GM19240 (cell line): ENCODE measurements at regions not wholly inside any gene's neighbourhood (a gene's known extent, or its start where the extent isn't known, plus 50 kb on each side); places are given as distances from the start of the nearest gene placed in this dataset.

ENCODE experiments used
- DNase-seq: peaks from one replicate; pipeline ENCODE4 v3.0.0; 2011; ENCODE audit warnings: low spot score; ENCODE audit not compliant: insufficient read length

DNA sequence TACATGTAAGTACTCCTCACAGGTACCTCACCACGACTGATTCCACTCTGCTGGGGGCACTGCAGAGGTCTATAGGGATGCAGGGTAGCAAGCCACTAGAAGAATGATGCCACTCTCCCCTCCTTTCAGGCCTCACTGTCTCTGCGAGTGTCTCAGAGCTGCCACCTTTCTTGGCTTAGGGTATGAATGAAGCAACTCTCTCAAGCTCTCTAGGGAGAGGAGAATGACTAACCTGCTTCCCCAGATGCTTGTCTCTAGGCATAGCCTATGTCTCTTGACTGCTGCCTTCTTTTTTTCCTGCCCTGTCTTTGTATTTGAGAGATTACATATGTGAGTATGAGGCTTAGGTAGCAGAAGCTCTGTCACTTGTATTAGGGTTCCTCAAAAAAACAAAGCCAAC, 566.5 kb upstream of the ATP2B1 start:
- no peak for DNase-seq

DNA sequence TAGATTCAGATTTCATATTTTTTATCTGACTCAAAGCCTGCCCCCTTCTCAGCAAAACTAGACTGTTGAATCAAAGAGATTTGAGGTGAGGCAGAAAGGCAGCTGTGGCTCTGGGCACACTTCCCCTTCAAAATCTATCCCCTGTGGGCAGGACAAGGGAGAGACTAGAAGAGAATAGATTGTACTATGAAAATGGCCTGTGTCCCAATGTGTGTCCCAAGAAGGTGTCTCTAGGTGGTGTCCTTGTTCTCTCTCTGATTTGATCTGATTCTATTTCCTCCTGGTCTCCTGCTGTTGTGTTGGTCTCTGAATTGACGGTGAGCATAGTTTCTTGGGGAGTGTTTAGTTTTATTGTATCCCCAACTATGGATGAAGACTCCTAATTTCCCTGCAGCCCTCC, 565.8 kb upstream of the ATP2B1 start:
- no peak for DNase-seq

DNA sequence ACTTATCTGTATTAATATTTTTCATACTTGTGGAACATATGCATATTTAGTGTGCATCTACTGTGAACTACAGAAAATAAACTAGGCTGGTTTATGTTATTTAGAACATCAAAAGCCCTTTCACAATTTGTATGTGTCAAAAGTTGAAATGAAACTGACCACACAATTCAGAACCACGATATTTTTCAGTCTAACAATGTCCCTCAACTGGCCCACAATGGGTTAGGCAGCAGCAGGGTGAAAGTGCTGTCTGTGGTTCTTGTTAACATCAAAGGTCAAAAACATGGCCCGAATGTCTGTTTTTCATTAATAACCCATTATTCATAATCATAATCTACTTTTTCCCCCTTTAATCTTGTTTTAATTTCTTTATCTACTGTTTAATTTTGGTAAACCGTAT, 559.9 kb upstream of the ATP2B1 start:
- DNase-seq = no peak

DNA sequence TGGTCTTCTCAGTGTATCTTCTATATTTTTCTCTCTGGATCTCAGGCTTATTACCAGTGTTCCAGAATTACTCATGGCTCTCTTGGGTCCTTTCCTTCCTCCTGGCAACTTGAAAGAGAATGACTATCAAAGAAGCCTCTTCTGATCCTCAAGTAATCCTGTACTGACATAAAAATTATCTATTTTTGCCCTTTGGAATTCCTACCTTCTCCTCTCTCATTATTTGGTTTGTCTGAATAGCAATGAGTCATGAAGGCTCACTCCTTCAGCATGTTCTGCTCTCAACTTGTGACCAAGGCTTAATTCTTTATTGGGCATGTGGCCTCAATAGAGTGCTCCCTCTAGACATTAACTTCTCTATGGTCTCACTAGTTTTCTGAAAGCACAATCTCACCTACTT, 553.6 kb upstream of the ATP2B1 start:
- DNase-seq = no peak

DNA sequence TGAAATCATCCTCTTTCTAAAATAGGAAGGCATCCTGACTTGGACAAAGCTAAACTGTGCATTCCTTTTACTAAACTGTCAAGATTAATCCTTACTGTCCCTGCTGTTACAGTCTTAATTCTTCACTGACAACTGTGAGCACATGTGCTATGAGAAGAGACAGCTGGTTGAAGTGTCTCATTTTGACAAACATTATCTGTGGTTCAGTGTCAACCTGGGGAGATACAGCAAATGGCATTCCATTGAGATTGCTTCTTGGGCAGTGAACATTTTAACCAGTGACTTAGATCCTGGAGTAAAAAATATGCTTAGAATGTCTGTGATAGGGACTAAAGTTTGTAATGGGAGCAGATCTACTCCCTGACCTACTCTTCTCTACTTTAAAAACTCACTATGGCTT, 552.6 kb upstream of the ATP2B1 start:
- no peak for DNase-seq

DNA sequence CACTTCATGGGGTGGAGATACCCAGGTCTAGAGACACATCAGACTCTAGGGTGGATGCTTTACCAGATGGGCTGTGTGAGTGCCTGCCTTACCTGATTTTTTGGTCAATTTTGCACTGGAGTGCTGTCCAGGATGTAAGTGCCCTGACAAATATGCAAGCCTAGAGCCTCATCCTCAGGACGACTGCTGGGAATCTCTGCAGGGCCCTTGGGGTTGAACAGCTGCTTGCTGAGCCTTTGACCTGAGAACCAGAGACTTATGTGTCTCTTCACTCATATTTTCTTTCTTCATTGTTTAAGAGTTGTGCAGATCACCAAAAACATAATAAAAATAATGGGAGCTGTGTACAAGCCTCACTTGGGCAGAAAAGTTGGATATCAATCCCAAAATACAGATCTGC, 551.5 kb upstream of the ATP2B1 start:
- DNase-seq = no peak

DNA sequence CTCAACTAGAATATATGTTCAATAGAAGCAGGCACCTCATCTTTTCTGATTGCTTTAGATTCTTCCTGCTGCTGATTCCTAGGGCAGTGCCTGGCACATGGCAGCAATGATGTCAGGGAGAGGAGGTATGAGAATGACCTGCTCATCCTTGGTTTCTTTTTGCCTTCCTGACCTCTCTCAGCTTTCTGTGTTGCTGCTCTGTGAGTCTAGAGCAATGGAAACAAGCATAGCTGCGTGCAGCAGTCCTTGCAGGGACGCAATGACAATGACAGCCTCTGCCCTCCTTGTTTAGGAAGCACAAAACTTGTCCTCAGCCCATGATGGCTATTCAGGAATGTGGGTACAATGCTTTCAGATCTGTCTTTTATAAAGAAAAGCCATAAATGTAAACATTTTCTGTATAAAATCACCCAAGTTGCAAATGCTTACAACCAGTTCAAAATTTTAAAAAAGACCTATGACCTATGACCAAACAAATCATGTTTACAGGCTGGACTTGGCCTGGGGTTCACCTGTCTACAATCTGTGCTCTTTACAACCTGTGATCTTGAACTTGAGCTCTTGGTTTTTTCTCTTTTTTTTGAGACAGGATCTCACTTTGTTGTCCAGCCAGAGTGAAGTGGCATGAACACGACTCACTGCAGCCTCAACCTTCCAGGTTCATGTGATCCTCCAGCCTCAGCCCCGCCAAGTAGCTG, 549.4 kb upstream of the ATP2B1 start:
- DNase-seq = no peak

DNA sequence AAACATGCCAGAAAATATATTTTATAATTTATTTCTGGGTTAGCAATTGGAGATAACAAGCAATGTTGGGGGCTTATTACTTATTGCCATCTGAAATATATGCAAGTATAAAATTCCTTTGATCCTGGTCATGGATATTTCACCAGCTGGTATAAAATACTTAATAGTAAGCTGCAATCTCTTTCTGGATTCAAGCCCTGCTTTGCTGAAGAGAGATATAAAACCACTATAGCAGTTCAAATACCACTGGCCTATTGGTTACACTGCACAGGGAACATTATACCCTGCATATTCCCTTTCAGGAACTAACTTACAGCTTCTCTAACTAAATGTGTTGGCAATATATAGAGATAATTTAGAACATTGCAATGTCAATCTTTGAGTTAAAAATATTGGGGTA, 546.2 kb upstream of the ATP2B1 start:
- no peak for DNase-seq

DNA sequence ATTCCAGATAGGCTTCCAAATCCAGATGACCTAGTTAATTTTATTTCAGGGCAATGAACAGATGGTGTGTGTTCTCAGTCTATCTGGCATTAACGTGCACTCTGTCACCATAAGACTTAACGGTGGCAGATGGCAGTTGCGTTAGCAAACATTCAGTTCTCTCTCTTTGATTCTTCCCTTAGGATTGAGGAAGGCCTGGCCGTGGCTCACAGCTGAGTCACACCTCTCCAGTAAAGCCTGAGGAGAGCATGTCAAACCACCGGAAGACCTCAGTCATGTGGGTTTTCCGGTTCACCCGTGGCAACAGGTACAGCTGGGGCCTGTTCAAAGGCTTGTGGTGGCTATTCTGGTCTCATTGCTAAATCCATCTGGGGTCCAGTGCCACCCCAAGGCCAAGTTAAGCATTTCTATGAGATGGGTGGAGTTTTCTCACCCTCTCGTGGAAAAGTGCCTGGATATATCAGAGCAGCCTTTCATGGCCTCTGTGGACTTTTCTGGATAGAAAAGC, 545.1 kb upstream of the ATP2B1 start:
- DNase-seq = peak; percentile 69

DNA sequence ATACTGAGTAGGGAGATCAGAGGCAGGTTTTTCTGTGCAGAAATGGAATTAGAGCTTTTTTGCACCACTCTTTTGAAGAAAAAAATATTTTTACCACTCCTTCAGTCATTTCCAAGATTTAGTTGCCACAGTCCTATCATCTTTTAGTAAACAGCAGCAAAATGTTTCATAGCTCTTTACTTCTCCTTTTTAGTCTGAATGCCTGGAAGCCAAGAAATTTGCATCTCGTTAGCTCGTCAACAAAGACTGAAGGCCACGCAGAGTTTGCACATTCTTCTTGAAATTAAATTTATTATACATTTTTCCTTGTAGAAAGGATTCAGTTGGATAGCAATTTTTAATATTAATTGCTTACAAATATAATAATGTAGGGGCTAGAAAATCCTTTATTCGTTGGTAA, 544.5 kb upstream of the ATP2B1 start:
- no peak for DNase-seq

DNA sequence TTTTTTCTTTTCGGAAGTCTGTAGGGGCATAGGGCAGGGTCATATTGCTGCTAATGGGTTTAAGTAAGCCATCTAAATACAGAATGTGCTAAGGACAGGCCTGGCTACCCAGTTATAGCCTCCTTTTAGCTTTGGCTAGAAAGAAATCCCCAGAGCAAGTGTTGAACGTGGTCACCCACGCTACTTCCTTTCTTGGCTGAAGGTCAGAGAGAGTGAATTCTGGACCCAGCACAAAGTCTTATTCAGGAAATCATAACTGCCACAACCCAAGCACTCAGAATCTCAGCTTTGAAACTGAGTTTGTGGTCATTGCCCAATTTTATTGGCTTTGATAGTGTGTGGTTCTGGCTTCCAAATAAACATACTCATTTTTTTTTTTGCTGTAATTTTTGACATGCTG, 542.1 kb upstream of the ATP2B1 start:
- DNase-seq = no peak

DNA sequence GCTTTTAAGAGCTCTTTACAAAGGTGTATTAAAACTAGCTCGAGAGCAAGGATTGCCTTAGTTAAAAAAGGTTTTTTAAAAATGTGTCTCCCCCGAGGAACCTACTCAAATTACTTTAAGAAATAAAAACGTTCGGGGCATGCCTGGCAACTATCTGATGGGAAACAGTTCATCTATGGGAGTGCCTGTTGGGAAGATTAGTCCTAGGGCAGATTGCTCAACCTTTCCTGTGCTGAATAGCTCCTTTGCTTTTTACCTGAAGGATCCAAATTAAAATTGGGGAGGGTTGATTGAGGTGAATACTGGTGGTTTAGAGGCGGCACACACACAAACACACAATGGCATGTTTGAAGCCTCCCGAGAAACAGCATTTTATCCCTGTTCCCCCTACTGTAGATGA, 541.4 kb upstream of the ATP2B1 start:
- DNase-seq = no peak

DNA sequence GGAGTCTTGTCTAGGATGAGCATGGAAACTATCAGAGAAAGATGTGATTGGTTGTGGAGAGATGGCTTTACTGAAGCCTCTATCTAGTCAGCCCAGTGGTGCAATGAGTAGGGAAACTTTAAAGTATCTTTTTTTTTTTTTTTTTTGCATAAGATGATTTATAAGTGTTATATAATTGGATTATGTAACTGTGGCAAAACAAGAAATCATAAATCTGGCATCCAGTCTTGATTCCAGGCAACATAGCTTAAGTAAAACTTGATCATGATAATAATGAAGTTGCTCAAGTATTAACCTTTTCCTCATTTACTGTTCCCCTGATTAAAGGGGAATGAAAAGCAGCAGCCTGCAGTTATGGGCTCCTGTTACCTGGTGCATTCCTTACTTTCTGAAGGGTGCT, 538.0 kb upstream of the ATP2B1 start:
- no peak for DNase-seq

DNA sequence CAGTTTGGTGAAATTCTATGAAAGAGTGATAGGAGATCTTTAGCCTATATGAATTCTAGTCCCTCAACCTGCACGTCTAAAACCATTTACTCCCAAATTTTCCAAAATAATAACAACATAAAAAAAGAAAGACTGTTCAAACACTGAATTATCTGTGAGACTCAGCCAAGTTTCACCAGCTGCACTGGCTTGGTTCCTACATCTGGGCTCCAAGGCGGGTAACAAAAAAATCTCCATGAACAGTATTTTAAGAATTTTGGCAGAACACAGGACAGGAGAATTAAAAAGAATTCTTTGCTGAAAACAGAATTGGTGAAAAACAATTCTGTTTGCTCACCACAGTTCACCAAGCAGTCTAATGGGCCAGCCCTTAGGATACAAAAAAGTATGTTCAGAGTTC, 536.8 kb upstream of the ATP2B1 start:
- DNase-seq = no peak

DNA sequence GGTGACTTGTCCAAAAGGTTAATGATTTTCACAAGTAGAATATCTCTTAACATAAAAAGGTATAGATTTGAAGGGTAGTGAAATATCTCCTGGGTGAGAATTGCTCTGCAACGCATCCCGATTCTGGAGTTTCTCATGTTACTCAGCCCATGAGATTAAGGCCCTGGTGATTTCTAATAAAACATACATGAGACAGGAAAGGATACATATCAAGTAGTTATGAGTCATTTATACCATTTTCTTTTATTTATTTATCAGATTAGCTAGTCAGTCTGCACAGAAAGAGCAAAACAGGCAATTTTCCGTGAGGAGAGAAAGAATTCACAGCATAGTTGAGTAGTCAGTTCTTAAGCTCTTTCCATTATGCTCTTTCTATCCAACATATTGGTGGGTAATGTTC, 535.6 kb upstream of the ATP2B1 start:
- DNase-seq = no peak

DNA sequence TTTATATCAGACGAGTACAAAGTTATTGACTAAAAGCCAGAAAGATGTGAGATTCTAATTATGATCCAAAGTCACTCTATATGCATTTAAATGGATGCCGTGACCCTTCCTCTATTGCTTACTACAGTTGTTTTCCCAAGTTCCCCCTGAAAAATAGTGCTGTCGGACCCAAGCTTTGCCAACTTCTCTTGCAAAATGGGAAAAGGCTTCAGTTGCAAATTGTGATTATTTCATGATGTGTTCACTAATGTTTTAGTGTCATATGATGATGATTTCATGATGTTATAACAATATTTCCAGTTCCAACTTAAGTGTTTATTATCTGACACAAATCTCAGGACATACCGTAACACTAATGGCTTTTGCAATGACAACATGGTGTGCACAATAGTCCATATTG, 534.6 kb upstream of the ATP2B1 start:
- DNase-seq = no peak

DNA sequence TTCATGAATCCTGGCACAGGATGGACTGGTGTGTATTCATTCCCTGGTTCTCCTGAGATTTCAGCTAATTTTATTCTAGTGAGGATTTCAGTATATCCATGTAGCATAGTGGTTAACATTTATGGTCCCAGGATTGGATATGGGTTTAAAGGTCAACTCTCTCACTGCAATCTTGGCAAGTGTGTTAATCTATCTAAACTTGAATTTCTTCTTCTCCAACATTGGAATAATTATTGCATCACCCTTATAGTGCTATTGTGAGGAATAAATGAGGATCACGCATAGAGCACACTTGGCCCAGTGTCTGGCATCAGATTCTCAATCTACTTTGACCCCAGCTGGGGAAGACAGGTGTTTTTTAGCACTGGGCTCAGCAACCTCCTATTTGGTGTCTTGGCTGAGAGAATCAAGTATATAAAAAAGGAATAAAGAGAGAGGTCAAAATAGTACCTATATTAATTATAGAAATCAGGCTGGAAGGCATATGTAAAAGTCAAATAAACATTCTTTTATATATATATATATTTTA, 531.2 kb upstream of the ATP2B1 start:
- no peak for DNase-seq

DNA sequence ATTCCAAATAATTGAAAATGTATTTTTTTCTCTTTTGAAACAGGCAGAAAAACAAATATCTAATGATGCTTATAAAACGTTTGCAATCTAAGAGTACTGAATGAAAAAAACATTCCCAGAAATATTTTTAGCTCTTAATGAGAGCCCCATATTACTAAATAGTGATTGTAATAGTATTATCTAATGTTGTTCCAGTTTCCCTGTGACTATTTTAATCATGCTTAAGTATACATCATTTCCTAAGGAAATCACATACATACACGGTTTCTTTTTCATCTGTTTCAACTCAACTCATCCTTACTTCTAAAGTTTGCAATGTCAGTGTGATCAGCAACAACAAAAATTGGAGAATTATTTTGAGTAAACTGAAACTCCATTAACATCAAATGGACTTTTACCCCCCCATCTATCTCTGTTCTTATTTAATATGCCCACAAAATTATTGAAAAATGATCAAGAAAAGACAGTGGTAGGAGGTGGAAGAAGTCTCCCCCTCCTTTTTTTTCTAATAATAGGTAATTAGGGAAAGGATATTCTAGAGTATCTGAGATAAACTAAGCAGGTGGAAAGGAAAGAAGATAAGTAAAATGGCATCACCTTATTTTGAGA, 530.1 kb upstream of the ATP2B1 start:
- no peak for DNase-seq

DNA sequence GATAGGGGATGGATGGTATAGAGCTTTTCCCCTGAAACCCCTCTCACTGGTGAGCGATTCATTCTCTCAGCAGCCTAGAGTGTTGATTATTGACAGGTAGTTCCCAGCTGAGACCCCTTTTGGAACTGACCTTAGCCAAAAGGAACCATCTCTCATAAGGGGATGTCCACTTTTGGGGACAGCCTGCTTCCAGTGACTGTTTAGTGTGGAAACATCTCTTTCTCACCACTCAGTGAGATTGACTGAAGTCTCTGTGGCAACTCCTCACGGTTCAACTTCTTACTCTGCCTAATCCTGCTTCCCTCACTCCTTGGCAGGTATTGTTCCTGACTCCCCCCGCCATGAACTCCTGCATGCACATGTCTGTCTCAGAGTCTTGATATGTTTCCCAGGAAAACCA, 529.2 kb upstream of the ATP2B1 start:
- DNase-seq = no peak

DNA sequence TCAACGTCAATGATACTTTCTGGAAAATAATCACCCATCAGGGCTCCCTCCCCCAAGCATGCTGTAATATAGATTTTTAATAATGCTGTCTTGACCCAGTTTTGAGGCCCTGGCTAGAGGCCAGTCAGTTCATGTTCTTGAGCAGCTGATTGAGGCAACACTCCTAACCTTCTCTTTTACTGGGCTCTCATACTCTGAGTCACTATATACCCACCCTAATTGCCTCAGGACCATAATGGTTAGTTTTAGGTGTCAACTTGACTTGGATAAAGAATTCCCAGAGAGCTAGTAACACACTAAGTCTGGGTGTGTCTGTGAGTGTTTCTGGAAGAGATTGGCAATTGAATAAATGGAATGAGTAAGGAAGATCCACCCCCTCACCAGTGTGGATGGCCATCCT, 527.0 kb upstream of the ATP2B1 start:
- DNase-seq = no peak

DNA sequence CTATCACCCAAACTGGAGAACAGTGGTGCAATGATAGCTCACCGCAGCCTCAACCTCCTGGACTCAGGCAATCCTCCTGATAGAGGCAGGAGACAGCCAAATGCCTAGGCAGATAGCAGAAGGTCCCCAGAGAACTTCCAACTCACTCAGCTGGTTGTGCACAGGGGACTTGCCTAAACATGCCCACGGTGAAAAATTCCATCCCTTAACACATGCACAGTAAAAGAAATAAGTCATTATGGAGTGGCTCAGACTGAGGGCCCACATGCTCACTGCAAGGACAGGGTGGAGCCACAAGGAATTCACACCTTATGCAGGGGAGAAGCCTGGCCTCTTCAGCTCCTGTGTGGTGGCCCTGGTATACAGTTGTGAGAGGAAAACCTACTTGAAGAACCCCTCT, 525.8 kb upstream of the ATP2B1 start:
- DNase-seq = no peak

DNA sequence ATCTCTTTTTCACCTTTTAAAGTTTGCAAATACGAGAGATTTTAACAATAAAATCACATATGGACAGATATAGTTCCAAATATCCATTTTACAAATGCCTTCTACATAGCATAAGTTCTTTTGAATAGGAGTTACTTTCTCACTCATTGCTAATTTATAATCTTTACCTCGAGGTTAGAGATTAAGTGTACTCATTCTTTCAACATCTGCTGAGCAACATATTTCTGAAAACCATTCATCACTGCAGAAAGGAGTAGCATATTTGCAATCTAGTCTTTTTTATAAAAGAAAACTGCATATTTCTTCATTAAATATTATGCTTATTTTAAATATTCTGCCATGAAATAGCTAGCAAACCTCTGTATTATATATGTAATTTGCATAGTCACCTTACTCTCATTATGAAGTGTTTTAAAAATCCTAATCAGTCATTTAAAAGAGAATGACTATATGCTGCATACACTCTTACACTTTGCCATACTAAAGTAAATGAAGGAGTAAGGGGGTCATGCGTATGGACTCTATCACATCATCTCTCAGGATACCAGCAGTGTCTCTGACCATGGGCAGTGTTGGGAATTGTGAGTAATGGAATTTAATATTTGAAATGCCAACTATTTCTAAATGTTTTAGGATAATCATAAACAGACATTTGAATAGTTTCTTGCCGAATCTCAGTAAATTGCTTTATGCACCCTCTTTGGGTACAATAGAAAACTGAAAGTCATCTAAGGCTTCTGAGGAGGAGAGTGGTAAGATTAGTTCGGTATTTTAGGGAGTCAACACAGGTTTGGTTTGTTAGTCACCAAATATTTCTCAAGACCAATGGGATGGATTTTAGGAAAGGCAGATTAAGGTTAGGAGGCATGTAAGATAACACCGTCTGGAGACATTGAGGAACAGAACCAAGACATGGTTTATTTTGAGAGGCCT, 524.8 kb upstream of the ATP2B1 start:
- no peak for DNase-seq
